Activated CD4-positive, alpha-beta T cell treated with anti-CD3 and anti-CD28 coated beads for 36 hours (primary cell): ENCODE measurements at regions not wholly inside any gene's neighbourhood (a gene's known extent, or its start where the extent isn't known, plus 50 kb on each side); places are given as distances from the start of the nearest gene placed in this dataset.

Experiments
- ATAC-seq: fragments of 200-7000 bp; cut with Tn5 transposase; one replicate; pipeline ENCODE4 v1.10.0; 2021; ENCODE audit warnings: mild to moderate bottlenecking, moderate library complexity
- CTCF ChIA-PET: fragments of 350-600 bp; sonication (Branson Sonifier 250); formaldehyde crosslinking; loops from one replicate; lab custom pipeline; 2021; ENCODE audit warnings: antibody characterized with exemption; lab: Charles Lee
- POLR2A ChIA-PET: fragments of 350-600 bp; sonication (Branson Sonifier 250); formaldehyde crosslinking; loops from one replicate; lab custom pipeline; 2021; ENCODE audit warnings: antibody characterized with exemption, inconsistent platforms; lab: Charles Lee
- DNase-seq: peaks from one replicate; pipeline ENCODE4 v3.0.0-alpha.2; 2020
- H3K27ac Mint-ChIP-seq: one replicate; pipeline ENCODE4 v1.8.0; 2021; ENCODE audit warnings: mixed read lengths
- H3K27me3 Mint-ChIP-seq: one replicate; pipeline ENCODE4 v1.8.0; 2021; ENCODE audit warnings: mixed read lengths
- H3K36me3 Mint-ChIP-seq: one replicate; pipeline ENCODE4 v1.8.0; 2021; ENCODE audit warnings: low read depth, mixed read lengths
- H3K4me1 Mint-ChIP-seq: one replicate; pipeline ENCODE4 v1.8.0; 2021; ENCODE audit warnings: mixed read lengths
- H3K4me3 Mint-ChIP-seq: one replicate; pipeline ENCODE4 v1.8.0; 2021; ENCODE audit warnings: mild to moderate bottlenecking, moderate library complexity, mixed read lengths
- H3K9me3 Mint-ChIP-seq: one replicate; pipeline ENCODE4 v1.8.0; 2021; ENCODE audit warnings: low read depth, mixed read lengths
- intact Hi-C, 2 experiments: fragments of 100-400 bp; cut with DNase I in 1 of 2; cut with micrococcal nuclease in 1 of 2; formaldehyde crosslinking; loops; one replicate each; pipeline versions ENCODE4 v1.14.2 to v1.15.1; 2022 to 2024; cut with DNase I, micrococcal nuclease

DNA sequence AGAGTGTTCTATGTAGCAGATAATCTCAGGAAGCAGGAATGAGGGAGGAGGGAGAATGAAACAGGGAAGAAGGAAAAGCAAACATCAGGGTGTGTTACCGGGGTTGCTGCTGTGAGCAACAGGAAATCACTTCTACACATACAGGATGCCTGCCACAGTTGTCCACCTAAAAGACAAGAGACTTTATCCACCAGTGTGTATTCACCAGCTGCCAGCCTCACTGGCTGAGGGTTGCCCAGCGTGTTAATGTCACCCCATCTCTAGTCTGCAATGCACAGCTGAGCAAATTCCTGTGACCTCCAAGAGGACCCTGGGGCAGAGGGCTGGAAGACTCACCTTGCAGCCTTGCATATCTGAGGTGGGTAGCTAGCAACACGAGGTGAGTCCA is 183.7 kb downstream of the GPAM start:
- no peaks in the 10 kb centered on the region for H3K9me3 Mint-ChIP-seq
- POLR2A ChIA-PET = no interaction called here
- ATAC-seq (no peak), DNase-seq (no peak)
- H3K36me3 Mint-ChIP-seq = no peaks in the 10 kb centered on the region
- peaks cover 12% of the 10 kb centered on the region for H3K27me3 Mint-ChIP-seq
- no peak overlapping the region for H3K27ac Mint-ChIP-seq
- CTCF ChIA-PET = no interaction called here
- H3K4me3 Mint-ChIP-seq = no peak overlapping the region
- no peaks in the 10 kb centered on the region for H3K4me1 Mint-ChIP-seq
- intact Hi-C loops = no loop called here

DNA sequence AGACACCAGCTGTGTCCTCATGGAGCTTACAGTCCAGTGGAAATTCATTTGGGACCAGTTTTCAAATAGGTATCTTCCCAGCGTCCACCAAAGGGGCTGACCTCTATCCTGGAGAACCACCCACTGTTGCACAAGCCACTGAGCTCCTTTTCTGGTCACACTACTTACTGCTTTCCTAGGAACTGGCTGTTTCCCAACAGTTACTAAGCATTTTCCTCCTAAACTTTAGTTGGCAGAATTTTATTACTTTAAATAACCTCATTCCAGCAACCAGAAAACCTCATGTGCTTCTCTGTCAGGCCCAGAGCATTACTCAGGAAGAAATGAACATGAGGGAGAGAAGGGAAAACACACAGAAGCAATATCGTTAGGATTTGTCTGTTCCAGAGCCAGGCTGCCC is 183.1 kb downstream of the GPAM start:
- CTCF ChIA-PET = no interaction called here
- no peak for DNase-seq

DNA sequence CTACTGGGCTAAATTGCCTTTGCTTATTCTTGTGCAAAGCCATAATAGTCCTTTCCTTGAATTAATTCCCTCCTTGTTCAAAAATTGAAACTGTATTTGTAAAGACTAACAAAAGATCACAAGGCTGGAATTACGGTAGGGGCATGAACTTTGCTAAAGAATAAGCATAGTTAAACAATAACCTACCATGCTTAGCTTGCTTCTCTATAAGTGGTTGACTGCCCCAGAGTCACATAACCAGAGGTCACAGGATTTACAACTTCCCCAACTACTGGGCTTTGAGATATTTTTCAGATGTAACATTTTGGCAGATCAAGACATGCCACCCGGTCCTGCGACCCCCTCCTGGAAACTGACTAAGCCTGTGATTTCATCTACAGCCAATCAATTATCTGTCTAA is 181.4 kb downstream of the GPAM start:
- ATAC-seq = no peak
- CTCF ChIA-PET = no interaction called here
- Mint-ChIP-seq H3K27ac (no peak overlapping the region), H3K27me3 (peaks cover 5% of the 10 kb centered on the region), H3K4me1 (no peaks in the 10 kb centered on the region), H3K36me3 (no peaks in the 10 kb centered on the region), H3K9me3 (no peaks in the 10 kb centered on the region), H3K4me3 (no peak overlapping the region)
- DNase-seq = no peak
- intact Hi-C loops = no loop called here
- POLR2A ChIA-PET = no interaction called here

More for the DNA sequence above, 183.1 kb downstream of the GPAM start:
- Mint-ChIP-seq H3K4me1 (no peaks in the 10 kb centered on the region), H3K4me3 (no peak overlapping the region), H3K36me3 (no peaks in the 10 kb centered on the region), H3K27me3 (peaks cover 10% of the 10 kb centered on the region), H3K9me3 (no peaks in the 10 kb centered on the region), H3K27ac (no peak overlapping the region)
- ATAC-seq = no peak
- intact Hi-C loops = no loop called here
- POLR2A ChIA-PET = no interaction called here

DNA sequence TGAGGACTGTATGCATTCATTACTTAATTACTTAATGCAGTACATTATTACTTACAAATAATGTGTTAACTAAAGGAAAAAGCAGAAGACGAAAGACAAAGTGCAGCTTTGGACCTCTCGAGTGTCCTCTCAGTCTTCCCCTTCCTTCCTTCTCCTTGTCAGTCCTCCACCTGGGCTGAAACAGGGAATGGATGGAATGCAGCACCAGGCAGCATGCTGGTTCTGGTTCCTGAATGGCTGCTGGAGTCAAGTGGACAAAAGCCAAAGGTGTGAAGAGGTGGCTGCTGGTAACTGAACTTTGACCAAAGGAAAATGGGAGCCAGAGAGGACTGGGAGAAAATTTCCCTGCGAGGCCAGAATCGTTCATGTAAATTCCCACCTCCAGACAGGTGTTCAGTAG is 179.5 kb downstream of the GPAM start:
- ChIA-PET POLR2A (no interaction called here), CTCF (no interaction called here)
- H3K27me3 Mint-ChIP-seq = peaks cover 7% of the 10 kb centered on the region
- no peaks in the 10 kb centered on the region for H3K4me1 Mint-ChIP-seq
- ATAC-seq (no peak), DNase-seq (no peak)
- no peak overlapping the region for H3K4me3 Mint-ChIP-seq
- H3K27ac Mint-ChIP-seq = no peak overlapping the region
- intact Hi-C loops = no loop called here
- H3K36me3 Mint-ChIP-seq = no peaks in the 10 kb centered on the region
- no peaks in the 10 kb centered on the region for H3K9me3 Mint-ChIP-seq

DNA sequence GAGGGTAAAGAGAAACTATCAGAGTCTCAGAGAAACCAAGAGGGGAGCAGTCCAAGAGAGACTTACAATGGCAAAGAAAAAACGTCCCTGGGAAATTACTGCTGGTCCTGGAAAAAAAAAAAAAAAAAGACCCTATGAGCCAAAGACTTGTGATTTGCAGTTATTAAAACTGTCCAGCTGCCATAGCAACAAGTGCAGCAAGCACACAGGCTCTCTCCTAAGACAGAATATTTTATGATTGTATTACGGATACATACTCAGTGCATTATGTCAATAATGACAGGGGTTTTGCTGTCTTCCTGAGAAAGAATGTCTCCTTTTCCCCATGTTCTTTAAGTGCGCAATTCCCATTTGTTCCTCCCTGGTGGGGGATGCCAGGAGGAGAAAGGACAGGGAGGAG is 178.5 kb downstream of the GPAM start:
- no peak overlapping the region for H3K27ac Mint-ChIP-seq
- no peaks in the 10 kb centered on the region for H3K4me1 Mint-ChIP-seq
- peaks cover 7% of the 10 kb centered on the region for H3K27me3 Mint-ChIP-seq
- ChIA-PET POLR2A (no interaction called here), CTCF (interaction anchor here (0.7 kb wide), 1 partner anchor 611 kb away, joined by 3 read pairs; no protein-coding TSS in a partner anchor)
- H3K4me3 Mint-ChIP-seq = no peak overlapping the region
- H3K9me3 Mint-ChIP-seq = no peaks in the 10 kb centered on the region
- intact Hi-C loops = no loop called here
- ATAC-seq (no peak), DNase-seq (no peak)
- H3K36me3 Mint-ChIP-seq = no peaks in the 10 kb centered on the region

DNA sequence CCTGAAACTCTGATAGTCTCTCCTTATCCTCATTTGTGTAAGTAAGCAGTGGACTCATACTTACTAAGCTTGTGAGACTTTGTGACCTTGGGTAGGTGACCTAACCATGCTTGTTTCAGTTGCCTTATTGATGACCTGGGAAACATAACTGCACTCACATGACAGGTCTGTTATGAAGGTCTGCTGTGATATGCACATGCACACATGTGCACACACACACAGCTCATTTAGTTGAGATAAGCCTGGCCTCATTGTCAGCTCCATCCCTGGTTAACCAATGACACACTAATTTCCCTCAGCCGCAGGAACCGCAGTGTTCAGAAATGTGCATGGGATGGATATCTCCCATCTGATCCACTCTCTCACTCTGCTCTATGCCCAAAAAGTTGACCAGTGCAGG is 177.2 kb downstream of the GPAM start:
- Mint-ChIP-seq H3K27me3 (peaks cover 5% of the 10 kb centered on the region), H3K36me3 (no peaks in the 10 kb centered on the region), H3K4me3 (no peak overlapping the region), H3K9me3 (no peaks in the 10 kb centered on the region), H3K27ac (no peak overlapping the region), H3K4me1 (no peaks in the 10 kb centered on the region)
- ChIA-PET CTCF (interaction anchor here (0.5 to 0.6 kb wide), 2 partner anchors 115 to 250 kb away, joined by 3 read pairs; no protein-coding TSS in a partner anchor), POLR2A (no interaction called here)
- intact Hi-C loops = no loop called here
- DNase-seq = no peak
- no peak for ATAC-seq

DNA sequence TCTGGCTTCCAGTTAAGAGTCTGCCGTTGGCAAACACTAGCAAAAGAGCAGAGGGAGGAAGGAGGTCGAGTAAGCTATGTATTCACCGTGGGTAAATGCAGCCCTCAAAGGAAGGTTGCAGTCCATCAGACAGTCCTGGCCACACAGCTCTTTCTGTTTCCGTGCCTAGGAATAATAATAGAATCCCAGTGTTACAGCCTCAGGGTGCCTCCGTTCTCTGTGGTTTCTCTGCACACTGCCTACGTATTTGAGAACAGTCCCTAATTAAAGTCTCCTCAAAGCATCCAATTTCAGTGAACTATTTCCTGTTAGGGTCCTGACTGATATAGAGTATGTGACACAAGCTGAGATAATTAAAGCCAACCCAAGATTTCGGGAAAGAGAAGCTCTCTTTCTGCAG is 176.7 kb downstream of the GPAM start:
- Mint-ChIP-seq H3K9me3 (no peaks in the 10 kb centered on the region), H3K4me1 (no peaks in the 10 kb centered on the region), H3K27me3 (peaks cover 4% of the 10 kb centered on the region), H3K4me3 (no peak overlapping the region), H3K27ac (no peak overlapping the region), H3K36me3 (no peaks in the 10 kb centered on the region)
- ATAC-seq = no peak
- ChIA-PET CTCF (interaction anchor here (0.6 kb wide), 1 partner anchor 115 kb away, joined by 3 read pairs; no protein-coding TSS in a partner anchor), POLR2A (no interaction called here)
- DNase-seq = no peak
- intact Hi-C loops = no loop called here

DNA sequence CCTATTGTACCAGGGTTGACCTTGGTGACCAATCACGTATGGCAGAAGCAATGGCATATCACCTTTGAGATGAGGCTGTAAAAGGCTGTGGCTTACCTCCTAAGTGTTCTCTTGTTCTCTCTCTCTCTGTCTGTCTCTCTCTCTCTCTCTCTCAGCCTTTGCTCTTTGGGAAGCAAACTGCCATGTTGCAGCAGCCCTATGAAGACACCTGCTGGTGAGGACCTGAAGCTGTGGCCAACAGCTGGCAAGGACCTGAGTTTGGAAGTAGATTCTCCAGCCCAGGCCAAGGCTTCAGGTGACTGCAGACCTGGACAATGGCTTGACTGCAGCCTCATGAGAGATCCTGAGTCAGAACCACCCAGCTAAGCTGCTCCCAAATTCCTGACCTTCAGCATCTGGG is 161.4 kb downstream of the GPAM start:
- no peaks in the 10 kb centered on the region for H3K4me1 Mint-ChIP-seq
- intact Hi-C loops = no loop called here
- CTCF ChIA-PET = interaction anchor here (1.2 kb wide), 1 partner anchor 39 kb away, joined by 4 read pairs; no protein-coding TSS in a partner anchor
- H3K36me3 Mint-ChIP-seq = no peaks in the 10 kb centered on the region
- H3K27me3 Mint-ChIP-seq = no peaks in the 10 kb centered on the region
- no peak for DNase-seq
- H3K4me3 Mint-ChIP-seq = no peak overlapping the region
- H3K9me3 Mint-ChIP-seq = no peaks in the 10 kb centered on the region
- POLR2A ChIA-PET = no interaction called here
- ATAC-seq = no peak
- no peak overlapping the region for H3K27ac Mint-ChIP-seq

DNA sequence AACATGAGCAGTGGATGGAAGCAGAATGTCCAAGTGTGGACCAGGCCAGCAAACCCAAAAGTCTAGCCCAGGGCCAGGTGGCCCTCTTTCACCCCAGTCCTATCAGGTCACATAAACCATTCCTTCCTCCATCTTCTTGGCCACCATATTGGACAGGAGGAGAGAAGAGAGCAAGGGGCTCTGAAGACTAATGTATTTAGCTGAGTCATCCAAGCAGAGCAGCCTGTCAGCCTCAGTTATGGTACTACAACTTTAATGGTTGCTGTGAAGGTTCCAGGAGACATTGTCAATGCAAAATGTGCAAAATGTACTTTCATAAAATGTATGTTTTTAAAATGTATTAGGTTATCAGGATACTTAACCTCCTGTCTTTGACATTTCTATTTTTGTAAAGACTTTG is 159.5 kb downstream of the GPAM start:
- intact Hi-C loops = no loop called here
- Mint-ChIP-seq H3K4me3 (no peak overlapping the region), H3K4me1 (no peaks in the 10 kb centered on the region), H3K9me3 (peaks cover 2% of the 10 kb centered on the region), H3K27ac (no peak overlapping the region), H3K27me3 (no peaks in the 10 kb centered on the region), H3K36me3 (no peaks in the 10 kb centered on the region)
- ChIA-PET POLR2A (no interaction called here), CTCF (no interaction called here)
- ATAC-seq (no peak), DNase-seq (no peak)

DNA sequence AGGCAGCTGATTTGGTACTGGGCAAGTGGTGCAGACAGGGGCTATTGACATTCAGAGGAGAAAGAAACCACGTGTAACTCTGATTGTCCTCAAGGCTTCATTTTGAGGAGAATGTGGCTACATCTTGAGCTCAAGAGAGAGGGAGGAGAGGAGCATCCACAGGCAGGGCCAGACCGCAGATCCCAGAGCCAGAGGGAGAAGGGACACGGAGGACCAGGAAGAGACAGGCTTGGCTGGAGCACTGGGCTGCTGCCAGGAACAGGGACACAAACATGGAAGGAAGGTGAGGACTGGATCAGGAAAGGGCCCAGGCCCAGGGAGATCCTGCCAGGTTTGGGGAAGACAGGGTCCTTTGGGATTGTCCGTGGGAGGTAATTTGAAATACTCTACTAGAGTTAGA is 158.3 kb downstream of the GPAM start:
- POLR2A ChIA-PET = no interaction called here
- DNase-seq = no peak
- Mint-ChIP-seq H3K36me3 (no peaks in the 10 kb centered on the region), H3K9me3 (peaks cover 5% of the 10 kb centered on the region), H3K27ac (no peak overlapping the region), H3K4me3 (no peak overlapping the region), H3K27me3 (no peaks in the 10 kb centered on the region), H3K4me1 (no peaks in the 10 kb centered on the region)
- CTCF ChIA-PET = no interaction called here
- ATAC-seq = no peak
- intact Hi-C loops = no loop called here

DNA sequence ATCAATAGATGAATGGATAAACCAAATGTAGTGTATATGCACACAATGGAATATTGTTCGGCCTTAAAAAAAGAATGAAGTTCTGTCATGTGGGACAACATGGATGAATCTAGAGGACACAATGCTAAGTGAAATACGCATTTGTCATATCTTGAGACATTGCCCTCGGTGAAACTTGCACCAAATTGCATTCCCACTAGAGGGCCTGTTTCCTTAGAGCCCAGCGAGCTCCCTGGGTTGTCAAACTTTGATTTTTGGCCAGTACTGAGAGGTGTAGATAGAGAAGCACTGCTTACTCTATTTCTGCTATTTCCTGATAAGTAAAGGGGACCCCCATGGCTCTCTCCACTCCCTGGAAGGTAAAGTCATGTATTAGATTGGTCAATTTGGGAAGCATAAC is 157.1 kb downstream of the GPAM start:
- ChIA-PET POLR2A (no interaction called here), CTCF (no interaction called here)
- H3K9me3 Mint-ChIP-seq = peaks cover 8% of the 10 kb centered on the region
- no peaks in the 10 kb centered on the region for H3K4me1 Mint-ChIP-seq
- H3K36me3 Mint-ChIP-seq = no peaks in the 10 kb centered on the region
- H3K27ac Mint-ChIP-seq = no peak overlapping the region
- no peak overlapping the region for H3K4me3 Mint-ChIP-seq
- intact Hi-C loops = no loop called here
- no peak for DNase-seq
- ATAC-seq = no peak
- no peaks in the 10 kb centered on the region for H3K27me3 Mint-ChIP-seq

DNA sequence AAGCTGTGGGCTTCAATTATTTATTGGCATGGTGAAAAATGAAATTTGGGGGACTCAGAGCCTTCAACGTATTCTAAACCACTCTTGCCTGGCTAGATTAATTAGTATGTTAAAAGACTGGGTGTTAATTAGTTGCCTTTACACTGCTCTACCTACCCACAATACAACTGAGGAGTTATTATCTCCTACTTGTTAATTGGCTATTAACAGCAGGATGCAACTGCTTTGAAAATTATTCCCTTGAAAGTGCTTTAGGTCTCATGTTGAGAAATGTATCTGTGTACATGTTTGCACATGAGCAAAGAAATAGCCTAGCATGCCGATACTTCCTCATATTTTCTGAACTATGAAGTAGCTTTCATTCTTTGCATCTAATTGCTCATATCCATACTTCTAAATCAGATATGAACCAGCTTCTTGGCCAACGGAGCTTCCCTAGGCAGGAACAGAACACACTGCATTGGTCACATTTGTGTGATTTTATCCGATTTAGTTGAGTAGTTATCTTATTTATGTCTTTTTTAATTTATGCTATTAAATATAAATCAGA is 155.8 kb downstream of the GPAM start:
- Mint-ChIP-seq H3K9me3 (peaks cover 12% of the 10 kb centered on the region), H3K27ac (no peak overlapping the region), H3K27me3 (no peaks in the 10 kb centered on the region), H3K4me3 (no peak overlapping the region), H3K4me1 (no peaks in the 10 kb centered on the region), H3K36me3 (no peaks in the 10 kb centered on the region)
- intact Hi-C loops = no loop called here
- no peak for DNase-seq
- ChIA-PET CTCF (no interaction called here), POLR2A (no interaction called here)
- ATAC-seq = no peak

DNA sequence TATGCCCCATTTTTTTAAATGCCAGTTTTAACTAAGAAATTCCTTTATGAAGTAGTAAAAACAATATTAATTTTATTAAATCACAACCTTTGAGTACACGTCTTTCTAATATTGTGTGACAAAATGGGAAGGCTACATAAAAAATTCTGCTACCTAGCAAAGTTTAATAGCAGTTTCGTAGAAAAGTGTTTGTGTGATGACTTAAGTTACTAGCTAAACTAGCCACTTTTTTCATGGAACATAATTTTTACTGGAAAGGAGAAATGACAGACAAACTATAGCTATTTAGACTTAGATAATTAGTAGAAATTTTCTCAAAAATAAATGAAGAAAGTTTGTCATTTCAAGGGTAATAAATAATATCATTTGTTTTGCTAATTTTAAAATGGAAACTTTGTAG is 153.1 kb downstream of the GPAM start:
- intact Hi-C loops = no loop called here

More for the DNA sequence above, 153.1 kb downstream of the GPAM start:
- no peak for DNase-seq
- no peaks in the 10 kb centered on the region for H3K27me3 Mint-ChIP-seq
- POLR2A ChIA-PET = no interaction called here
- H3K9me3 Mint-ChIP-seq = peaks cover 12% of the 10 kb centered on the region
- CTCF ChIA-PET = no interaction called here
- no peaks in the 10 kb centered on the region for H3K36me3 Mint-ChIP-seq
- ATAC-seq = no peak
- no peak overlapping the region for H3K27ac Mint-ChIP-seq
- no peak overlapping the region for H3K4me3 Mint-ChIP-seq
- H3K4me1 Mint-ChIP-seq = no peaks in the 10 kb centered on the region
